ENCODE measurements at regions not wholly inside any gene's neighbourhood (a gene's known extent, or its start where the extent isn't known, plus 50 kb on each side); places are given as distances from the start of the nearest gene placed in this dataset.

DNA sequence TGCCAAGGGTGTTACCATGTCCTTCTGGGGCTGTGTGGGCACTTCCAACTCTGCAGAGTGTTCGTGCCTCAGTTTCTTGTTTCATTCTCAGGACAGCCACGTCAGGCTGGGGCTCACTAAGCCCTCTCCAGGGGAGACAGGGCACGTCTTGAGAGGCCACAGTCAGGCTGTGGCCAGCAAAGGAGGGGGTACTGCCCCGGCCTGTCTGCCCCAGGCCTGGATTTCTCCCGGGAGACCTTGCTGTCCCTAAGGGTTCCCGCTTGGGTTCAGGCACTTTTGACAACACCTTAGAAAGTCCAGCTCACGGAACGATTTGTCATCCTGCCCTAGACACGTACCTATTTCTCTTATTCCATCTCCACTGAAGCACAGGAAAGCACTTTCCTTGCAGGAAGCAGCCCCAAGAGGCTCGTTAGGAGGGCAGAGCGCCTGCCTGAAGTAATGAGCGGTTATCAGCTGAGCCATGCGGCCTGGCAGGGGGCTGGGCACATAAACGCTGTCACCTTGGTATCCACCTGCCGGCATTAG is 290.4 kb upstream of the RTL1 start:
- no peak for ATAC-seq (ENCODE audit: low read depth)
- no peaks in the 10 kb centered on the region for H3K9me3 ChIP-seq (ENCODE audit: control insufficient read depth, insufficient read depth, low read length)
- H3K36me3 ChIP-seq (ENCODE audit: control insufficient read depth, insufficient read depth, low read length): no peaks in the 10 kb centered on the region
- H3K4me3 ChIP-seq (ENCODE audit: insufficient read depth, low read depth, low read length): no peak overlapping the region
- 71% methylated on average over 7 of the region's 15 CpGs; no CpG with 5 or more reads in 1 of the 2 experiments for WGBS, 2 experiments (ENCODE audit: extremely low coverage in 2 of 2, insufficient read length in 1 of 2)
- no peak overlapping the region for H2BK15ac ChIP-seq (ENCODE audit: low read depth, low read length)
- CTCF ChIA-PET: interaction anchor here (0.6 kb wide), 1 partner anchor 18 kb away, joined by 4 read pairs; no protein-coding TSS in a partner anchor
- H3K27me3 ChIP-seq (ENCODE audit: control insufficient read depth, insufficient read depth, low read length): peaks cover 39% of the 10 kb centered on the region
- POLR2A ChIA-PET (ENCODE audit: unreplicated experiment): no interaction called here
- H4K20me1 ChIP-seq (ENCODE audit: insufficient read depth, low read length): no peaks in the 10 kb centered on the region
- no peak overlapping the region for H2BK120ac ChIP-seq (ENCODE audit: low read depth, low read length)
- H3K9me1 ChIP-seq (ENCODE audit: insufficient read depth, low read length): no peaks in the 10 kb centered on the region
- no peak overlapping the region for H3K4me2 ChIP-seq (ENCODE audit: low read depth, low read length)
- H3K4ac ChIP-seq (ENCODE audit: low read depth, low read length): no peak overlapping the region
- H2AFZ ChIP-seq (replicated peaks; ENCODE audit: low read length, poor library complexity): no peak overlapping the region
- dilution Hi-C loops (cut with HindIII; ENCODE audit: low sequenced_read_pairs, unreplicated experiment): no loop called here
- H3K27ac ChIP-seq (ENCODE audit: insufficient read depth, low read length): no peak overlapping the region
- no peak overlapping the region for H3K56ac ChIP-seq (ENCODE audit: extremely low read depth, insufficient read depth, low read length)
- DNase-seq: no peak
- no peak overlapping the region for H2AK9ac ChIP-seq (replicated peaks; ENCODE audit: low read depth, low read length, poor library complexity)
- no TSS peak for BruUV-seq (replicated peaks)
- H3K9ac ChIP-seq (ENCODE audit: low read depth, low read length): no peak overlapping the region
- no peak overlapping the region for H4K8ac ChIP-seq (ENCODE audit: low read depth in 2 of 2, low read length in 2 of 2)
- H2BK5ac ChIP-seq (ENCODE audit: low read depth, low read length, poor library complexity, severe bottlenecking): no peak overlapping the region
- in situ Hi-C loops (cut with MboI; ENCODE audit: low sequenced_read_pairs): no loop called here
- no peaks in the 10 kb centered on the region for H3K4me1 ChIP-seq (ENCODE audit: control insufficient read depth, insufficient read depth, low read length)
- H2AK5ac ChIP-seq (ENCODE audit: low read depth, low read length): no peak overlapping the region
- no peak overlapping the region for H3K23ac ChIP-seq (ENCODE audit: low read depth, low read length)
- H3K79me1 ChIP-seq (ENCODE audit: low read depth in 1 of 2, low read length in 2 of 2): no peaks in the 10 kb centered on the region
- H4K5ac ChIP-seq (ENCODE audit: low read depth, low read length): no peak overlapping the region
- TF ChIP-seq, protein P1, sequence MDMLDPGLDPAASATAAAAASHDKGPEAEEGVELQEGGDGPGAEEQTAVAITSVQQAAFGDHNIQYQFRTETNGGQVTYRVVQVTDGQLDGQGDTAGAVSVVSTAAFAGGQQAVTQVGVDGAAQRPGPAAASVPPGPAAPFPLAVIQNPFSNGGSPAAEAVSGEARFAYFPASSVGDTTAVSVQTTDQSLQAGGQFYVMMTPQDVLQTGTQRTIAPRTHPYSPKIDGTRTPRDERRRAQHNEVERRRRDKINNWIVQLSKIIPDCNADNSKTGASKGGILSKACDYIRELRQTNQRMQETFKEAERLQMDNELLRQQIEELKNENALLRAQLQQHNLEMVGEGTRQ (IDR thresholded peaks at IDR 0.05; ENCODE audit: low read depth, low read length): no peak
- no peak for TF ChIP-seq POLR2A (IDR thresholded peaks at IDR 0.05; ENCODE audit: low read depth, low read length)
- TF ChIP-seq, protein P2, sequence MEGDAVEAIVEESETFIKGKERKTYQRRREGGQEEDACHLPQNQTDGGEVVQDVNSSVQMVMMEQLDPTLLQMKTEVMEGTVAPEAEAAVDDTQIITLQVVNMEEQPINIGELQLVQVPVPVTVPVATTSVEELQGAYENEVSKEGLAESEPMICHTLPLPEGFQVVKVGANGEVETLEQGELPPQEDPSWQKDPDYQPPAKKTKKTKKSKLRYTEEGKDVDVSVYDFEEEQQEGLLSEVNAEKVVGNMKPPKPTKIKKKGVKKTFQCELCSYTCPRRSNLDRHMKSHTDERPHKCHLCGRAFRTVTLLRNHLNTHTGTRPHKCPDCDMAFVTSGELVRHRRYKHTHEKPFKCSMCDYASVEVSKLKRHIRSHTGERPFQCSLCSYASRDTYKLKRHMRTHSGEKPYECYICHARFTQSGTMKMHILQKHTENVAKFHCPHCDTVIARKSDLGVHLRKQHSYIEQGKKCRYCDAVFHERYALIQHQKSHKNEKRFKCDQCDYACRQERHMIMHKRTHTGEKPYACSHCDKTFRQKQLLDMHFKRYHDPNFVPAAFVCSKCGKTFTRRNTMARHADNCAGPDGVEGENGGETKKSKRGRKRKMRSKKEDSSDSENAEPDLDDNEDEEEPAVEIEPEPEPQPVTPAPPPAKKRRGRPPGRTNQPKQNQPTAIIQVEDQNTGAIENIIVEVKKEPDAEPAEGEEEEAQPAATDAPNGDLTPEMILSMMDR (conservative IDR thresholded peaks at IDR 0.05; ENCODE audit: low read depth, low read length): no peak
- TF ChIP-seq BHLHE40 (IDR thresholded peaks at IDR 0.05; ENCODE audit: low read depth, low read length): no peak
- no peak for TF ChIP-seq RFX5 (IDR thresholded peaks at IDR 0.05; ENCODE audit: low read depth, low read length)
- TF ChIP-seq RAD21 (IDR thresholded peaks at IDR 0.05; ENCODE audit: low read length): no peak
- TF ChIP-seq MXI1 (IDR thresholded peaks at IDR 0.05; ENCODE audit: borderline replicate concordance, low read depth, low read length): no peak
- TF ChIP-seq CHD1 (IDR thresholded peaks at IDR 0.05; ENCODE audit: low read depth, low read length): no peak
- no peak for TF ChIP-seq CEBPB (IDR thresholded peaks at IDR 0.05; ENCODE audit: low read depth, low read length)
- TF ChIP-seq MAFK (IDR thresholded peaks at IDR 0.05; ENCODE audit: low read depth, low read length): no peak
- TF ChIP-seq MAZ (IDR thresholded peaks at IDR 0.05; ENCODE audit: borderline replicate concordance, low read depth, low read length): no peak
- no peak for TF ChIP-seq FOS (IDR thresholded peaks at IDR 0.05; ENCODE audit: low read depth, low read length)
- intact Hi-C loops (cut with micrococcal nuclease): no loop called here
- H3K14ac ChIP-seq (replicated peaks; ENCODE audit: low read depth, low read length): no peak overlapping the region
- H3K18ac ChIP-seq (ENCODE audit: low read depth, low read length): no peak overlapping the region
- H4K91ac ChIP-seq (ENCODE audit: insufficient read depth, low read depth, low read length): no peak overlapping the region
- H2BK20ac ChIP-seq (ENCODE audit: low read depth, low read length): no peak overlapping the region
